ENCODE measurements at regions not wholly inside any gene's neighbourhood (a gene's known extent, or its start where the extent isn't known, plus 50 kb on each side); places are given as distances from the start of the nearest gene placed in this dataset.
"Not testable (repeated sequence)": the region's sequence is repeated elsewhere in the genome, so short reads cannot be mapped to it uniquely, and the experiment has no call there.

DNA sequence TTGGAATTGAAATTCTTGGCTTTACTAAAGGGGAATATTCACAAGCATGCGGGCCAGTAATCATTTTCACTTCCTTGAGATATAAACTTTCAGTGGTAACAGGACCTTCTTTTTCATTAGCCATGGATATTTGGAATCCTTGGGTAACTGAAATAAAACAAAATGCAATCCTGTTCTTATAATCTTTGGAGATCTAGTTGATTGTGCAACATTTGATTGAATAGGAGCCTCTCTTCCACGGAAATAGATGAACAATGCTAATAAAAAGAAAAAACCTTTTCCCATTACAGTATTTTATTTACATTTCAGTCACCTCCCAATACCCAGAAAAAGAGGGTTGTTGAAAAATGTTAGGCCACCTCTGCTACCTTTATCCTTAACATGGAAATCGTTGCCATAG is 225.6 kb downstream of the MAP2K6 start:
- ChIA-PET POLR2A (no interaction called here), CTCF (no interaction called here)
- Mint-ChIP-seq H3K9me3 (no peaks in the 10 kb centered on the region), H3K27ac (no peak overlapping the region), H3K27me3 (no peaks in the 10 kb centered on the region), H3K4me1 (no peaks in the 10 kb centered on the region), H3K36me3 (ENCODE audit: low read depth) (no peaks in the 10 kb centered on the region), H3K4me3 (no peak overlapping the region)
- no peak for DNase-seq

- no peaks in the 10 kb centered on the region for H3K9me3 Mint-ChIP-seq
- DNase-seq: no peak
- H3K4me3 Mint-ChIP-seq: no peak overlapping the region
- no peaks in the 10 kb centered on the region for H3K36me3 Mint-ChIP-seq (ENCODE audit: low read depth)
- ChIA-PET CTCF (interaction anchor here (0.7 kb wide), 1 partner anchor 1561 kb away, joined by 3 read pairs; no protein-coding TSS in a partner anchor), POLR2A (no interaction called here)
- no peaks in the 10 kb centered on the region for H3K4me1 Mint-ChIP-seq
- no peaks in the 10 kb centered on the region for H3K27me3 Mint-ChIP-seq
- no peak overlapping the region for H3K27ac Mint-ChIP-seq
These were observed 229.2 kb downstream of the MAP2K6 start for GRCh38 chr17:69643686-69644085.

GRCh38 chr17:69646729-69647128 is 232.2 kb downstream of the MAP2K6 start:
- CTCF ChIA-PET: no interaction called here
- Mint-ChIP-seq H3K27me3 (no peaks in the 10 kb centered on the region), H3K27ac (no peak overlapping the region), H3K4me1 (no peaks in the 10 kb centered on the region), H3K4me3 (no peak overlapping the region), H3K9me3 (no peaks in the 10 kb centered on the region), H3K36me3 (ENCODE audit: low read depth) (no peaks in the 10 kb centered on the region)
- POLR2A ChIA-PET: no interaction called here
- DNase-seq: no peak

DNA sequence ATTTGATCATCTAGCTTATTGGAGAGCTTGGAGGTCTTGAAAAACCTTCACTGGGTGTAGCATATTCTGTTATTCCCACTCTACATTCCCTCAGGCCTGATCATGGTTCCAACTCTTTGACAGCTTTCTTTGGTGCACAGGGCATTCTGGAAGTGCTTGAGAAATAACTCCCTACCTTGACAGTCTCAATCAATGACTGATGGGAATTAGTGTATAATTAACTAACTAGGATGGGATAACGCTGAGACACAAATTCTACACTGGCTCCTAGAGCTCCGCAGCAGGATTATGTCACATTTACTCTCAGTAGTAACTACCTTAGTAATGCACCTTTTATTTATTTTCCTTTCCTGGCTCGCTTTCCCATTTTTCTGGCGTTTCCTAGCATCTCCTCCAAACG is 236.4 kb downstream of the MAP2K6 start:
- H3K4me3 Mint-ChIP-seq: no peak overlapping the region
- no peak overlapping the region for H3K27ac Mint-ChIP-seq
- no peaks in the 10 kb centered on the region for H3K36me3 Mint-ChIP-seq (ENCODE audit: low read depth)

GRCh38 chr17:69651921-69652320 is 237.4 kb downstream of the MAP2K6 start:
- no peaks in the 10 kb centered on the region for H3K9me3 Mint-ChIP-seq
- H3K4me3 Mint-ChIP-seq: no peak overlapping the region
- H3K36me3 Mint-ChIP-seq (ENCODE audit: low read depth): no peaks in the 10 kb centered on the region
- ChIA-PET CTCF (no interaction called here), POLR2A (no interaction called here)
- H3K27me3 Mint-ChIP-seq: peaks cover 2% of the 10 kb centered on the region
- H3K27ac Mint-ChIP-seq: no peak overlapping the region
- DNase-seq: no peak
- no peaks in the 10 kb centered on the region for H3K4me1 Mint-ChIP-seq

More for the DNA sequence above, 236.4 kb downstream of the MAP2K6 start:
- Mint-ChIP-seq H3K9me3 (no peaks in the 10 kb centered on the region), H3K4me1 (no peaks in the 10 kb centered on the region), H3K27me3 (peaks cover 2% of the 10 kb centered on the region)
- DNase-seq: no peak
- CTCF ChIA-PET: no interaction called here
- POLR2A ChIA-PET: no interaction called here

DNA sequence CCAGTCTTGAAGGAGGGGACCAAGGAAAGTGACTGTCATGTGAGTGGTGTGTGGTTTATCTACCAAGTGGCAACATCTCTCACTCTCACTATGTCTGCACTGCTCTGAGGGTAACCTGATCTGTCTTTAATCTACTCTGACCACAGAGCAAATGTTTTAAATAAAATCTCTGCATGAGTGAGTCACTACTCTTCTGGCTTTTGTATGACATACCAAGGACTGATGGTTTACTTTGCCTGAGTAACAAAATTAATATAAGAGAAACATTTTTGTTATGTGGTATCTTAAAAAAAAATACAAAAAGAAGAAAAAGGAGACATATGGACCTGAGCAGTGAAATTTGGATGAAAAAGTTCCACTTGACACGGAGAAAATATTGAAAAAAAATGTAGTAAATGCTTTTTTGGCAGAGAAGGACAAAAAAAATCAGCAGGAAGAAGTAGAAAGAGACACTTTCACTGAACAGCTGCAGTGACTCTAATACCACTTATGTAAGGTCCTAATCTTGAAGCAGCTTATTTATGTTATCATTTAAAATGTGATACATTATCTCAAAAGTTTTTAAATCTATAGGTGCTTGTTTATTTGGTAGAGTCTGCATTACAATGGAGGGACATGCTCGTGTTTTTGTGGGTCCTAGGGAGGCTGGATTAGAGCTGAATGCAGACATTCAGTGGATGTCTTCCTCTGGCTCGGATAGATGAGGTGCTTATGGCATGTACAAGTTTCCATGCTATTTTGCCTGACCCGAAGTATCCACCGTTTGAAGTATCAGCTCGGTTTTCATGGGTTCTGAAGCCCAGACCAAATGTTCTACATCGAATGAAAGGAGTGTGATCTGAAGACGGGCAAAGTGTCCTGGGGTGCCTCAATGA is 240.7 kb downstream of the MAP2K6 start:
- H3K36me3 Mint-ChIP-seq (ENCODE audit: low read depth): no peaks in the 10 kb centered on the region
- H3K4me1 Mint-ChIP-seq: no peaks in the 10 kb centered on the region
- H3K4me3 Mint-ChIP-seq: no peak overlapping the region
- peaks cover 4% of the 10 kb centered on the region for H3K9me3 Mint-ChIP-seq
- ChIA-PET CTCF (no interaction called here), POLR2A (no interaction called here)
- no peak overlapping the region for H3K27ac Mint-ChIP-seq
- no peak for DNase-seq
- H3K27me3 Mint-ChIP-seq: peaks cover 2% of the 10 kb centered on the region

GRCh38 chr17:69655902-69656301 is 241.4 kb downstream of the MAP2K6 start:
- DNase-seq: no peak
- Mint-ChIP-seq H3K36me3 (ENCODE audit: low read depth) (no peaks in the 10 kb centered on the region), H3K9me3 (peaks cover 4% of the 10 kb centered on the region), H3K27ac (no peak overlapping the region), H3K27me3 (peaks cover 2% of the 10 kb centered on the region), H3K4me3 (no peak overlapping the region), H3K4me1 (no peaks in the 10 kb centered on the region)
- CTCF ChIA-PET: no interaction called here
- POLR2A ChIA-PET: no interaction called here

- H3K36me3 Mint-ChIP-seq (ENCODE audit: low read depth): no peaks in the 10 kb centered on the region
- DNase-seq: no peak
- ChIA-PET POLR2A (no interaction called here), CTCF (no interaction called here)
- H3K9me3 Mint-ChIP-seq: no peaks in the 10 kb centered on the region
- H3K27me3 Mint-ChIP-seq: no peaks in the 10 kb centered on the region
- H3K27ac Mint-ChIP-seq: no peak overlapping the region
- no peaks in the 10 kb centered on the region for H3K4me1 Mint-ChIP-seq
- H3K4me3 Mint-ChIP-seq: no peak overlapping the region
These were observed 255.1 kb downstream of the MAP2K6 start for GRCh38 chr17:69669441-69670178.

GRCh38 chr17:69672924-69673323 is 258.4 kb downstream of the MAP2K6 start:
- Mint-ChIP-seq H3K27ac (no peak overlapping the region), H3K4me1 (no peaks in the 10 kb centered on the region), H3K4me3 (no peak overlapping the region), H3K9me3 (no peaks in the 10 kb centered on the region), H3K27me3 (no peaks in the 10 kb centered on the region), H3K36me3 (ENCODE audit: low read depth) (no peaks in the 10 kb centered on the region)
- no peak for DNase-seq
- ChIA-PET POLR2A (no interaction called here), CTCF (no interaction called here)

DNA sequence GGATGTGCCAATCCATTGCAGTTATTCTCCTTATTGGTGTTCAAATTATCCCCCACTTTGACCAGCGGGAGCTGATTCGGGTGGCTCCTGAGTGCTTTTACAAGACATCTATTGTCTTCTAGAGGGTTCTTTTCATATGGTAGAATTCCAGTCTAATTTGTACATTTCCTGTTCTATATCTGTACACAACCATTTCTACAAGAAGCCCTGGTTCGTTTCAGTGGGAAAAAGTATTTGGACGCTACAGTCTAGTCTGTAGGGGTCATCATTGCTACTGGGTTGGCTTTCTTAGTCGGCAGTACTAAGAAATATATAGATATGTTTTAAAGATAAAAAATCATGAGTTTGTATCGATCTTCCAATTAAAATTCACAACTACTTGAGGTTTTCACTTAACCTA is 262.6 kb downstream of the MAP2K6 start:
- CTCF ChIA-PET: no interaction called here
- DNase-seq: no peak
- Mint-ChIP-seq H3K27me3 (no peaks in the 10 kb centered on the region), H3K9me3 (no peaks in the 10 kb centered on the region), H3K36me3 (ENCODE audit: low read depth) (no peaks in the 10 kb centered on the region), H3K4me3 (no peak overlapping the region), H3K27ac (no peak overlapping the region), H3K4me1 (no peaks in the 10 kb centered on the region)
- POLR2A ChIA-PET: no interaction called here

DNA sequence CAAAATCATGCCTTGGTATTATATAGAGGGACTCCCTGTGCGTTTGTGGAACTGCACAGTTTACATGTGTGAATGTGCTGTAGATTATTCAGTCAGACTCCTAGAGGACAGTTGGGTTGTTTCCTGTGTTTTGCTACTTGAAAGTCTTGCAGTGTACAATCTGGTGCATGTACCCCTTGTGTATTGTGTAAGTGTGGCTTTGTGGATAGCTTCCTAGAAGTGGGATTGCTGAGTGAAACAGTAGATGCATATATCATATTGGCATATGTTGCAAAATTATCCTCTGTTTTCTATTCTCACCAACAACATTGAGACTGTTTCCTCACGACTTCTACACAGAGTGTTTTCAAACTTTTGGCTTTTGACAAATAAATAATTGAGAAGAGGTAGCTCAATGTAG is 263.7 kb downstream of the MAP2K6 start:
- no peaks in the 10 kb centered on the region for H3K27me3 Mint-ChIP-seq
- no peaks in the 10 kb centered on the region for H3K36me3 Mint-ChIP-seq (ENCODE audit: low read depth)
- DNase-seq: no peak
- H3K4me3 Mint-ChIP-seq: no peak overlapping the region
- H3K27ac Mint-ChIP-seq: no peak overlapping the region
- H3K4me1 Mint-ChIP-seq: no peaks in the 10 kb centered on the region
- no peaks in the 10 kb centered on the region for H3K9me3 Mint-ChIP-seq
- POLR2A ChIA-PET: no interaction called here
- CTCF ChIA-PET: no interaction called here

DNA sequence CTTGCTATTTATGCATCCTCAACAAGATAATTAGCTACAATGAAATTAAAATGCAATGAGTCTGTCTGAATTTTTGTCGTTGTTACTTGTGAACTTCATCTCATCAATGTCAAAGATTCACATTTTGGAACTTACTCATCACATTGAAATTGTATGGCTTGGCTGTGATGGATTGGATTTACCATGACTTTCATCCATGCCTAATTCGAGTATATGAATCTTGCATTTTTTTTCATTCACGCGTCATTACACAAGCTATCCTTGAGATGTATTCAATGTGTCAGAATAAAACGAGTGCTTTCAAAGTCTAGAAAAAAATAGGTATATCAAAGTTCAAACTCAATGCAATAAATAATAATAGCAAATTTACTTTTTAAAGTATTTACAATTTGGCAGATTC is 265.3 kb downstream of the MAP2K6 start:
- no peaks in the 10 kb centered on the region for H3K36me3 Mint-ChIP-seq (ENCODE audit: low read depth)
- no peak overlapping the region for H3K4me3 Mint-ChIP-seq
- peaks cover 3% of the 10 kb centered on the region for H3K9me3 Mint-ChIP-seq
- no peaks in the 10 kb centered on the region for H3K27me3 Mint-ChIP-seq
- DNase-seq: no peak
- H3K4me1 Mint-ChIP-seq: no peaks in the 10 kb centered on the region
- no peak overlapping the region for H3K27ac Mint-ChIP-seq
- POLR2A ChIA-PET: no interaction called here
- CTCF ChIA-PET: no interaction called here

- Mint-ChIP-seq H3K9me3 (peaks cover 3% of the 10 kb centered on the region), H3K27ac (no peak overlapping the region), H3K4me3 (no peak overlapping the region), H3K4me1 (no peaks in the 10 kb centered on the region), H3K36me3 (ENCODE audit: low read depth) (no peaks in the 10 kb centered on the region), H3K27me3 (no peaks in the 10 kb centered on the region)
- ChIA-PET CTCF (no interaction called here), POLR2A (no interaction called here)
- DNase-seq: no peak
These were observed 269.8 kb downstream of the MAP2K6 start for GRCh38 chr17:69684251-69684650.

GRCh38 chr17:69685150-69685549 is 270.7 kb downstream of the MAP2K6 start:
- H3K4me3 Mint-ChIP-seq; H3K27ac Mint-ChIP-seq; H3K9me3 Mint-ChIP-seq; DNase-seq; H3K4me1 Mint-ChIP-seq; H3K27me3 Mint-ChIP-seq; H3K36me3 Mint-ChIP-seq (ENCODE audit: low read depth); POLR2A ChIA-PET: not testable (repeated sequence)
- CTCF ChIA-PET: interaction anchor here (1.2 kb wide), 1 partner anchor 79 kb away, joined by 3 read pairs; no protein-coding TSS in a partner anchor
